ENCODE measurements at regions not wholly inside any gene's neighbourhood (a gene's known extent, or its start where the extent isn't known, plus 50 kb on each side); places are given as distances from the start of the nearest gene placed in this dataset.

DNA sequence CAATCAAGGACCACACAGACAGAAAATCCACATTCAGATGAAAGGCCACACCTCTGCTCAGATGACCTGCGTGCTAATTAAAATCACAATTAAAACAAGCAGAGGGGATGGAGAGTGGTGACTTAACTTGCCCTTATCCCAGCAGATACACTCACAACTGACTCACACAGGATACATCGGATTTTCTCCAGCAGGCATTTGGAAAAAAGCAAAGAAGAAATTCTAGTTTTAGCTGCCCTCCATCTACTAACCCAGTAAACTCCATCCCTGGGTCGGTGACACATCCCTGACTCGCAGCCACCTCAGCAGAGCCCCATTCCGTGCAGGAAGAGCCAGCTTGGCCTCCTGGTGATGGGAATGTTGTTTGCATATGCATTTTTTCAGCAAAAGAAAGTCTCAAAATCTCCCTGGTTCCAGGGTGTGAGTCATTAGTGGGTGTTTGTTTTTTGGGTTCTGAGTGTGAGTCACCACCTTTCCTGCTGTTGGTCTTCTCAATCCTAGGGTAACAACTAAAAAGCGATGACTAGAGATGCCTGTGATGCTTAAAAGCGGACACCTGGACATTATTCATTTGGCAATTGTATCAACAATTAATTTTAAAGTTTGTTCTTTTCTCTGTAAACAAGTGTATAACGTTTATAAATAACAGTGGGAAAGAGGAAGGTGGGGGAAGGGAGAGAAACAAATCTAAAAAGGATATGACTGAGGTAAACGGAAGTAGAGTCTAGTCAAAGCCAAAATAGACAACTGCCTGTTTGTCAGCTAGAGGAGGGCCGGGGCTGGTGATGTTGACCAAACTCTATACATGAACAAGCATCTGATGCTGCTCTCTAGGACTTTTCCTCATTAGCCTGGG is 49.8 kb upstream of the SLC4A7 start:
- Histone ChIP-seq H3K4me1 (ENCODE audit: insufficient read depth, low read length) (peaks cover 23% of the 10 kb centered on the region), H3K27me3 (ENCODE audit: insufficient read depth, low read length) (no peaks in the 10 kb centered on the region), H3K4me3 (ENCODE audit: low read length) (no peak overlapping the region), H3K9me3 (ENCODE audit: low read depth, low read length) (no peaks in the 10 kb centered on the region)
